ES-I3 (cell line): ENCODE measurements at regions not wholly inside any gene's neighbourhood (a gene's known extent, or its start where the extent isn't known, plus 50 kb on each side); places are given as distances from the start of the nearest gene placed in this dataset.

Source experiments
- H3K36me3 ChIP-seq: 2 replicates; pipeline ENCODE4 v1.6.1; 2013; ENCODE audit warnings: mild to moderate bottlenecking, low read length, control low read depth, moderate library complexity; ENCODE audit not compliant: insufficient read depth
- H3K4me1 ChIP-seq: 2 replicates; pipeline ENCODE4 v1.6.1; 2013; ENCODE audit warnings: mild to moderate bottlenecking, control low read depth, low read length; ENCODE audit not compliant: insufficient read depth
- H3K9ac ChIP-seq: 2 replicates; pipeline ENCODE4 v1.6.1; 2013; ENCODE audit warnings: low read depth, mild to moderate bottlenecking, low read length, moderate library complexity
- H3K9me3 ChIP-seq: 2 replicates; pipeline ENCODE4 v1.6.1; 2013; ENCODE audit warnings: mild to moderate bottlenecking, low read length, moderate library complexity; ENCODE audit not compliant: control insufficient read depth, insufficient read depth

GRCh38 chr9:99466104-99466503 is 244.0 kb downstream of the SEC61B start:
- H3K9me3 ChIP-seq, result no peaks in the 10 kb centered on the region
- no peaks in the 10 kb centered on the region for H3K4me1 ChIP-seq
- H3K36me3 ChIP-seq, result no peaks in the 10 kb centered on the region
- H3K9ac ChIP-seq, result no peak overlapping the region

- Histone ChIP-seq H3K9me3 (no peaks in the 10 kb centered on the region), H3K36me3 (no peaks in the 10 kb centered on the region), H3K9ac (no peak overlapping the region), H3K4me1 (no peaks in the 10 kb centered on the region)
Observed at GRCh38 chr9:99466781-99467180, 244.7 kb downstream of the SEC61B start.

GRCh38 chr9:99471033-99471432 is 249.0 kb downstream of the SEC61B start:
- H3K36me3 ChIP-seq, result no peaks in the 10 kb centered on the region
- H3K4me1 ChIP-seq, result no peaks in the 10 kb centered on the region
- H3K9ac ChIP-seq, result no peak overlapping the region
- H3K9me3 ChIP-seq, result no peaks in the 10 kb centered on the region

GRCh38 chr9:99472240-99472915 is 250.3 kb downstream of the SEC61B start:
- Histone ChIP-seq H3K9me3 (no peaks in the 10 kb centered on the region), H3K36me3 (no peaks in the 10 kb centered on the region), H3K4me1 (peaks cover 4% of the 10 kb centered on the region; the same call in 1 of the 2 replicates), H3K9ac (no peak overlapping the region)

GRCh38 chr9:99472916-99473245 is 250.8 kb downstream of the SEC61B start:
- Histone ChIP-seq H3K9me3 (no peaks in the 10 kb centered on the region), H3K4me1 (peaks cover 4% of the 10 kb centered on the region; the same call in 1 of the 2 replicates), H3K9ac (no peak overlapping the region), H3K36me3 (no peaks in the 10 kb centered on the region)

GRCh38 chr9:99474186-99474585 is 252.1 kb downstream of the SEC61B start:
- no peaks in the 10 kb centered on the region for H3K9me3 ChIP-seq
- peaks cover 4% of the 10 kb centered on the region; the same call in 1 of the 2 replicates for H3K4me1 ChIP-seq
- H3K9ac ChIP-seq, result no peak overlapping the region
- no peaks in the 10 kb centered on the region for H3K36me3 ChIP-seq

GRCh38 chr9:99475401-99476065 is 253.5 kb downstream of the SEC61B start:
- no peaks in the 10 kb centered on the region for H3K36me3 ChIP-seq
- peaks cover 4% of the 10 kb centered on the region; the same call in 1 of the 2 replicates for H3K4me1 ChIP-seq
- H3K9me3 ChIP-seq, result no peaks in the 10 kb centered on the region
- no peak overlapping the region for H3K9ac ChIP-seq

- Histone ChIP-seq H3K4me1 (peaks cover 4% of the 10 kb centered on the region; the same call in 1 of the 2 replicates), H3K36me3 (no peaks in the 10 kb centered on the region), H3K9ac (no peak overlapping the region), H3K9me3 (no peaks in the 10 kb centered on the region)
Observed at GRCh38 chr9:99478469-99479027, 256.5 kb downstream of the SEC61B start.

- H3K9me3 ChIP-seq, result no peaks in the 10 kb centered on the region
- H3K4me1 ChIP-seq, result peaks cover 4% of the 10 kb centered on the region; the same call in 1 of the 2 replicates
- no peak overlapping the region for H3K9ac ChIP-seq
Observed at GRCh38 chr9:99479929-99480328, 257.8 kb downstream of the SEC61B start.

GRCh38 chr9:99485459-99485858 is 263.4 kb downstream of the SEC61B start:
- Histone ChIP-seq H3K9me3 (no peaks in the 10 kb centered on the region), H3K36me3 (no peaks in the 10 kb centered on the region), H3K9ac (no peak overlapping the region), H3K4me1 (peaks cover 10% of the 10 kb centered on the region; the same call in 1 of the 2 replicates)

More at GRCh38 chr9:99479929-99480328, 257.8 kb downstream of the SEC61B start:
- no peaks in the 10 kb centered on the region for H3K36me3 ChIP-seq

GRCh38 chr9:99486684-99487083 is 264.6 kb downstream of the SEC61B start:
- Histone ChIP-seq H3K4me1 (peaks cover 10% of the 10 kb centered on the region; the same call in 1 of the 2 replicates), H3K9me3 (no peaks in the 10 kb centered on the region), H3K36me3 (no peaks in the 10 kb centered on the region), H3K9ac (no peak overlapping the region)

- Histone ChIP-seq H3K9me3 (no peaks in the 10 kb centered on the region), H3K4me1 (peaks cover 10% of the 10 kb centered on the region; the same call in 1 of the 2 replicates), H3K36me3 (no peaks in the 10 kb centered on the region), H3K9ac (no peak overlapping the region)
Observed at GRCh38 chr9:99488131-99489059, 266.3 kb downstream of the SEC61B start.

GRCh38 chr9:99489060-99489413 is 267.0 kb downstream of the SEC61B start:
- Histone ChIP-seq H3K9me3 (no peaks in the 10 kb centered on the region), H3K36me3 (no peaks in the 10 kb centered on the region), H3K4me1 (peaks cover 10% of the 10 kb centered on the region; the same call in 1 of the 2 replicates), H3K9ac (no peak overlapping the region)

- H3K9me3 ChIP-seq, result no peaks in the 10 kb centered on the region
- no peaks in the 10 kb centered on the region for H3K36me3 ChIP-seq
- peaks cover 10% of the 10 kb centered on the region; the same call in 1 of the 2 replicates for H3K4me1 ChIP-seq
- H3K9ac ChIP-seq, result no peak overlapping the region
Observed at GRCh38 chr9:99490729-99491128, 268.6 kb downstream of the SEC61B start.
